ENCODE measurements at regions not wholly inside any gene's neighbourhood (a gene's known extent, or its start where the extent isn't known, plus 50 kb on each side); places are given as distances from the start of the nearest gene placed in this dataset.
"Not testable (repeated sequence)": the region's sequence is repeated elsewhere in the genome, so short reads cannot be mapped to it uniquely, and the experiment has no call there.

GRCh38 chr7:109498131-109498530 lies 928.5 kb downstream of the DNAJB9 start:
- no peak for DNase-seq

DNA sequence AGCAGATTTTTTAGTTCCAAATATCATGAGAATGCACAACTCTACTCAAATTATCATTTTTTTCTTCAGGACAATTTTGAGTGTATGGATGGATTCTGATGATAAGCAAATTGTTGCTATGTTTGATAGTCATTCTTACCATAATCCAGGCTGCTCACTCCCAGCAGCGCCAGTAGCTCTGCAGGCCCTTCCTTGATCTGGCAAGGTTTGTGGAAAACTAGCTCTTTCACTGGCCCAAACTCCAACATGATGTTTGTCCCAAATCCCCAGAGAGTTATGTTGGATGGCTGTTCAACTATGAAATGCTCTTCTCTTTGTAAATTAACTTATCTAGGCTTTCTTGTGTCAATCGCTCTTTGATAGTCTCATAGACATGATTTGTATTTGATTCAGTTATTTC lies 933.7 kb downstream of the DNAJB9 start:
- no peak for DNase-seq

- DNase-seq, result no peak
Observed at GRCh38 chr7:109522585-109522984, 952.9 kb downstream of the DNAJB9 start.

- DNase-seq, result no peak
Observed at GRCh38 chr7:109527833-109528232, 958.2 kb downstream of the DNAJB9 start.

DNA sequence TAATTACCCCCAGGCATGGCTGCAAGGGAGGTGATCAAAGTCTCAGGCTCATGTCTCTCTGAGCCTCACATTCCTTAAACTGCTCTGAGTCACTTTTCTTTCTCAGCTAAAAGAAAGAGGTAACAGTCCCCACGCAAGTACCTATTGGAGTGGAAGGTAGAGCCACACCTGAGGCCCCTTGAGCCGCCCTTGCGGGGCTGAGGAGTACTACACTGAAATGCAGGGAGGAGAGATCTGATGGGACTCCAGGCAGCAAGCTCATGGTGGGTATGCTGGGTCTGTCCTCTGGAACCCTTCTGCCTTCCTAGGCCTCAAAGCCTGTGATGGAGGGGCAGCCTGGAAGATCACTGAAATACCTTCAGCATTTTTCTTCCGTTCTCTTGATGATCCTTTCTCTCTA lies 960.0 kb downstream of the DNAJB9 start:
- no peak for DNase-seq

DNA sequence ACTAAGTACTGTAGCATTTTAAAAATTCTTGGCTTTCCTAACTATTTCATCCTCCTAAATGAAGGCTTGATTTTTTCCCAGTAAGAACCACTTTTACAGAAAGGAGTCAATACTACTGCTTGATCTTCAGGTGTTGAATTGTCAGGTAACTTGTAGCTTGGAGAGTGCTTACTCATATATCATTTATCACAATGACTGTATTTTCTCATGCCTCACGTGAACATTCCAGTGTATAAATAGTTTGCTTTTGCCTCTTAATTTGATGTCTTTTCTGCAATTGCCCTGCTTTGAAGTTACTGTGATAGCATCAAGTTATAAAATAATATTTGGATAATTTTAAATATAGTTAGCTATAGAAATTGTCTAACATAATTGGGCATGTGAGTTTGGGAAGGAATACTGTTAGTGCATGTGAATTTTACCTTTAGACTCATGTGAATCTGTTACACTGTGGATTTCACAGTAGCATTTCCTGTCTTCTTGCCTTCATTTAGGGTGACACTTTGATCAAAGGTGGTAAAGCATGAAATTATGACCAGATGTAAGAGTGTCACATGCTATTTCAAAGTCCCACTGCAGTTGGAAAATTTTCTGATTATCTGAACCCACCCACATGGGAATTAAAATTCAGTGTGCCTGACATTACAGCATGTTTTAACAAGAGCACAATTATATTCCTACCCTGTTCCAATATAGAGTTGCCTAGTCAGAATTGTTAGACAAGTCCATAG lies 962.8 kb downstream of the DNAJB9 start:
- DNase-seq, result no peak

DNA sequence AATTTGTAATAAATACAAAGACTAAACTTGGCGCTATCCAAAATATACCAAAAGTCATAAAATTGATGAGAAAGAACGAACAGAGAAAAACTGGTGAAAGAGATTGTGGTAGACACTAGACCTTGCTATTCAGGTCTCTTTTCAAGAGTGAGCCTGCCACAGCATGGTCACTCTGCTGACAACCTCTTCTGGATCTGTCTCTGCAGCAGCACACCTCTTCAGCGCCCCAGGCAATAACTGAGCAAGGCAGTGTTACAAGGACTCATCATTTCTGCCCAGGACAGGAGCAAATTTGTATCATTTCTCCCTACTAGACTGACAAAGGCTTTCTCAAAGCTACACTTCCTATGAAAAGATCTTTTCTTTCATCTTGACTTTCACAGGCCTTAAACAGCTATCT lies 976.0 kb downstream of the DNAJB9 start:
- DNase-seq, result no peak

DNA sequence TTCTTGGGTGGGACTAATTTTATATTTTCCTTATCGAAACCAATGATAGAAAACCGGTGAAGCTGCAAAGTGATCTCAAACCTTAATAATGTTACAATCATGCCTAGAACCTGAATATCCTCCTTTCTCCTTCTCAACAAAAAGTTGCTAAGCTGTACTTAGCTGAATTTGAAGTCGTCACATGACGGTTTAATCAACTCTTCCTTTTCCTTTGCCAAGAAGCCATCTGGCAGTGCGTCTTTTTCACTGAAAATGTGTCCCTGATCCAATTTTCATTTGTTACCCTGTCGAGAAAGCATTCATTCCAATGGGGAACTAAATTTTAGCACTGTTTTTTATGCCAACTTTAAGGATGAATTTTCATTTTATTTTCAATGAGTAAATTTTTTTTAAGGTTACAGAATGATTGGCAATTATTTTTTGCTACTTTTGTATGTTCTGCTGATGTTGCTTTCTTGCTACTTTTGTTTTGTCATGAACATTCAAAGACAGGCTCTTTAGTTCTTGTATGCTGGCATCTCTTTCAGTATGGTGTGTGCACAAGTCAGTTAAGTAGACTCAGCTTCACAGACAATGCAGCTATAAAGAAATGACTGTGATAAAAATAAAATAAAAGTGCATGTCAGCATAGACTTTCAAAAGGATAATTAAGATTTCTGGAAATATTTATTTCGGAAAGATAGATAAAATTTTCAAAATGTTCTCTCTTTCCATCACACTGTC lies 980.0 kb downstream of the DNAJB9 start:
- no peak for DNase-seq

GRCh38 chr7:109552017-109552416 lies 982.3 kb downstream of the DNAJB9 start:
- DNase-seq, result no peak

GRCh38 chr7:109577265-109577664 lies 1007.6 kb downstream of the DNAJB9 start:
- DNase-seq, result no peak

DNA sequence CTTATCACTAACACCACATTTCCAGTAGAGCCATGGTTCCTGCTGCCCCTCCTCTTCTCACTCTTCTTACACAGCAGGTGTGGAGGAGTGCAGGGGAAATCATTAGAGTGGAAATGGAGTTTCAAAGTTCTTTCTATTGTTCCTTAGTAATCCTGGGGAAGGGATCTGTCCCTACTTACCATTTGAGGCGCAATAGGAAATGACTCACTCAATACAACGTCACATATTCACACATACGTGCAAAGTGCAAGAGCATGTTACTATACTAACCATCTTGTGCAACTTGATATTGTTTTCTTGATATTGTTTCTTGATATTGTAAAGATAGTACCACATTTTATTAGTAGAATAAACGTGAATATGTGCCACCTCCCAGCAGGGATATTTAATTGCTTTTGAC lies 1010.2 kb downstream of the DNAJB9 start:
- DNase-seq, result no peak

GRCh38 chr7:109582211-109582610 lies 1012.5 kb downstream of the DNAJB9 start:
- no peak for DNase-seq

GRCh38 chr7:109596948-109597347 lies 1027.3 kb downstream of the DNAJB9 start:
- not testable (repeated sequence) for DNase-seq

GRCh38 chr7:109611656-109612055 lies 1042.0 kb downstream of the DNAJB9 start:
- DNase-seq, result no peak

- DNase-seq, result no peak
Observed at GRCh38 chr7:109616551-109617069, 1046.9 kb downstream of the DNAJB9 start.

DNA sequence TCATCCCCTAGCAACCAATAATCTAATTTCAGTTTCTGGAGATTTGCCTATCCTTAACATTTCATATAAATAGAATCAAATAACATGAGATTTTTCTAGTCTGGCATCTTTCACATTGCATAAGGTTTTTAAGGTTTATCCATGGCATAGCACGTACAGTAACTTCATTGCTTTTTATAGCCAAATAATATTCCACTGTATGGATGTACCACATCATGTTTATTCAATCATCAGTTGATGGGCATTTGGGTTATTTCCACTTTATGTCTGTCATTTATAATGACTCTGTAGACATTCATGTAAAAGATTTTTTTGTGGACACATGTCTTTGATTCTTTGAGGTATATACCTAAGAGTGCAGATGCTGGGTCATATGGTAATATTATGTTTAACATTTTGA lies 1052.6 kb downstream of the DNAJB9 start:
- no peak for DNase-seq

GRCh38 chr7:109632890-109633289 lies 1063.2 kb downstream of the DNAJB9 start:
- DNase-seq, result not testable (repeated sequence)

GRCh38 chr7:109635374-109635773 lies 1065.7 kb downstream of the DNAJB9 start:
- no peak for DNase-seq

DNA sequence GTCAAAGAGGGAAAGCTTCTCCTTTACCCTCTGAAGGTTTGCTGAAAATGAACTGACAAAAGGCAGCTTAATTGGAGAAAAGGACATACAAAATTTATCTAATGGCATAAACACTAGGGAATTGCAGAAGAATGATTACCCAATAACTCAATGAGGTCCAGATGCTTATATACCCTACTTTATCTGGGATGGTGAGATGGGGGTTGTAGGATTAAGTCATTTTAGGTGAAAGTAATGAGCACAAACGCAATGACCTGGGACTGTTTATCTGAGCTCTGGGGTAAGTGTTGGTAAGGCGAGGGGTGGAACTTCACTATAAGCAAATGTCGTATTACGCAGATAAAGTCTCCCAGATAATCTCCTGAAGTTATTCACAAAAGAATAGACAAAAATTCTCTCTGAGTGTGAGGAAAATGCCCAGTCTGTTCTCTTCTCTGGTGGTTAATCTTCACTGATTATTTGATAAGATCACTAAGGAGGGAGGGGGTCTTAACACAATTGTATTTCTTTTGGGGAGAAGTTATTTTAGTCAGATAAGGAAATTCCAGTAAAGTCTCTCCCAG lies 1067.8 kb downstream of the DNAJB9 start:
- DNase-seq, result no peak

GRCh38 chr7:109638321-109638720 lies 1068.6 kb downstream of the DNAJB9 start:
- DNase-seq, result no peak

- DNase-seq, result no peak
Observed at GRCh38 chr7:109639561-109639960, 1069.9 kb downstream of the DNAJB9 start.

- no peak for DNase-seq
Observed at GRCh38 chr7:109641445-109641844, 1071.8 kb downstream of the DNAJB9 start.

DNA sequence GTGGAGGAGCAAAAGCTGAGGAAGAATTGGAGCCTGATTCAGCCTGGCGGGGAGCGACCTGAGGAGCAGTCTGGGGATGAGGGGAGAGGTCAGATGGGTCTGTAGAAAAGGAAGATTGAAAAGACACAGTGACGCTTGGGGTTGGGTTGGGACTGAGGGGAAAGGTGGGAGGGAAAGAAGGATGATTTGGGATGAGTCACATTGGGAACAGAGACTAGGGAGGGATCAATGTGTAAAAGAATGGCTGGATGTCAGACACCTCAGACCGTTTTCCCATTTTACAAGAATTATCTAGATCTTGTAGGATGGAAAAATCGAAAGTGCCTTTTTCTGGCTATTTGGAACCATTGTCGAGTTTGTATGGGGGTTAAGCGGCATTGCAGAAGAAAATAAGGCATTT lies 1076.5 kb downstream of the DNAJB9 start:
- DNase-seq, result no peak

DNA sequence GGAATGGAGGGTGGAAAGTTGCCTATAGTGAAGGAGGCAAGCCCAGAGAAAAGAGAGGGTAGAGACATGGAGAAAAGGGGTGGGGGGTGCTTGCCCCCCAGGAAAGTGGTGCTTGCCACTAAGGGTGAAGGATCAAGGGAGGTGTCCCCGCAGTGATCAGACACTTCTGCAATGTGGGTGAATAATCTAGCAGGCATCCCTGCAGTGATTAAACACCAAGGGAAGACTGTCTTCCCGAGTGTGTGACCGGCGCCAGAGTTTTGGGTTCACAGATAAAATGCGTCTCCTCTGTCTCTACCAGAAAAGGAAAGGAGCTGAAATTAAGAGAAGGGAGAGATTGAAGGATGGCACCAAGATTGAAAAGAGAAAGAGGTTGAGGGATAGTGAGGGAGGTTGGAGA lies 1076.9 kb downstream of the DNAJB9 start:
- not testable (repeated sequence) for DNase-seq

All from inflammatory macrophage treated with lipopolysaccharide for 1 hour (primary cell).